GM19193 (cell line): ENCODE measurements at regions not wholly inside any gene's neighbourhood (a gene's known extent, or its start where the extent isn't known, plus 50 kb on each side); places are given as distances from the start of the nearest gene placed in this dataset.

Source experiments
- POLR2A ChIP-seq: IDR thresholded peaks from 4 replicates; pipeline ENCODE4 v1.6.1; 2011; ENCODE audit not compliant: insufficient read depth, insufficient read length; ENCODE audit errors: extremely low read depth

GRCh38 chrX:39293203-39293602 is 491.9 kb downstream of the MID1IP1 start:
- TF ChIP-seq POLR2A, result no peak

- TF ChIP-seq POLR2A, result no peak
Observed at GRCh38 chrX:39296472-39296871, 495.2 kb downstream of the MID1IP1 start.

- no peak for TF ChIP-seq POLR2A
Observed at GRCh38 chrX:39298821-39299220, 497.6 kb downstream of the MID1IP1 start.

DNA sequence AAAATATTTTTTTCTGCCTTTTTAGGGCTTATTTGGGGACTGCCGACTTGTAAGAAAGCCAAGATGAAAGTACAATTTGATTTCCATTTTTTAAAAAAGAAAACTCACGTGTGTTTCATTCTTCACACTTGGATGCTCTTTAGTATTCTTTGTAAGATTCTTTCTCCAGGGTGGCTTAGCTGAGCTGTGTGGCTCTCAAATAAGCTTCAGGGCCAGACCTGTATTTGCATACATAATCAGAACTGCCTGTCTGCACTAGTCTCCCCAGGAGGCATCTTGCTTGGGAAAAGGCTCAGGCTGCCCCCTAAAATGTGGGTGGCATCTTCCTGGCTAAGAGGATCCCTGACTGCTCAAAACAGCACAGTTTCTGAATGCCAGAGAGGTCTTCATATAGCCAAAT is 498.4 kb downstream of the MID1IP1 start:
- no peak for TF ChIP-seq POLR2A

DNA sequence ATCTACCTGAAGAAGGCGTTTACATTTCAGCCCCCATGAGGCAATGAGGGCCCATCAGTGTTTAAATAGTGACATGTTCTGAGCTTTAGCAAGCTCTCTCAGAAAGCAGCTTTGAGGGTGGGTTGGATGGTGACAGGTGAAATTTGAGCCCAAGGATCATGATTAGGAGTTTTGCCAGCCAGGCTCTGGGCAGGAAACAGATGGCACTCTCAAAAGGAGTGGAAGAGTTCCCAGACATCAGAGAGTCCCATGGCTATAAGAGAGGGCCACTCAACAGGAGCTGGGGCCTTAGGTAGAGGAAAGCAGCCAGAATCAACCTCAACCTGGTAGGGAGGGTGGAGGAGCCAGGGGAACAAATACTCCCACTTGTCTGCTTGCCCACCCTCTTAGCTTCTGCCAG is 499.8 kb downstream of the MID1IP1 start:
- no peak for TF ChIP-seq POLR2A

GRCh38 chrX:39302838-39303237 is 501.6 kb downstream of the MID1IP1 start:
- no peak for TF ChIP-seq POLR2A

DNA sequence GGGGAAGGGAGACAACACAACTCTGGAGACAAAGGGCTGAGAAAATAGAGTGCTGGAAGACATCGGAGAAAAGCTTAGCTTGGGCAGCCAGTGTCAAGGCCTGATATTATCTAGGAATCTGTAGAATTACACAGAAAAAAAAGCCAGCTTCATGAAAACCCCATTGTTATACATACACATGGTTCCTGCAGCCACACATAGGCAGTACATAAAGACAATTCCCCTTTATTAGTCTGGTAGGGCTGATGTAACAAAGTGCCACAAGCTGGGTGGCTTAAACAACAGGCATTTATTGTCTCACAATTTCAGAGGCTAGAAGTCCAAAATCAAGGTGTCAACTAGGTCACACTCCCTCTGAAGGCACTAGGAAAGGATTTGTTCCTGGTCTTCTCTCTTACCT is 503.5 kb downstream of the MID1IP1 start:
- no peak for TF ChIP-seq POLR2A

- TF ChIP-seq POLR2A, result no peak
Observed at GRCh38 chrX:39307488-39307887, 506.2 kb downstream of the MID1IP1 start.

DNA sequence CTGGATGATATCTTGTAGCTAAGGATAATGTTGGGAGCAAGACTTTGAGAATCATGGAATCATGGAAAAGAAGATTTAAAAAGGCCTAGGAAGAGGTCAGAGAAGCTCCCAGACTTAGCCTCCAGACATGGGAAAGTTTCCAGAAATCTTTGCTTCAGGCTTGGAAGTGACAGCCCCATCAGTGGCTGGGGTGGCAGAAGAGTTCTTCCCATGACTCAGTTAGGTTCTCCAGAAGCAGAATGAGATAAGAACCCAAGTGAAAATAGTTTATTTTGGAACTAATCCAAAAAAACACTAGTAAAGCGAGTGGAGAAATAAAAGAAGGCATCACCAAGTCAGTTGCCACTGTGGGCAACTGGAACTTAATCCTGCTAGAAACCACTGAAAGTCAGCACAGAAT is 506.9 kb downstream of the MID1IP1 start:
- TF ChIP-seq POLR2A, result no peak

DNA sequence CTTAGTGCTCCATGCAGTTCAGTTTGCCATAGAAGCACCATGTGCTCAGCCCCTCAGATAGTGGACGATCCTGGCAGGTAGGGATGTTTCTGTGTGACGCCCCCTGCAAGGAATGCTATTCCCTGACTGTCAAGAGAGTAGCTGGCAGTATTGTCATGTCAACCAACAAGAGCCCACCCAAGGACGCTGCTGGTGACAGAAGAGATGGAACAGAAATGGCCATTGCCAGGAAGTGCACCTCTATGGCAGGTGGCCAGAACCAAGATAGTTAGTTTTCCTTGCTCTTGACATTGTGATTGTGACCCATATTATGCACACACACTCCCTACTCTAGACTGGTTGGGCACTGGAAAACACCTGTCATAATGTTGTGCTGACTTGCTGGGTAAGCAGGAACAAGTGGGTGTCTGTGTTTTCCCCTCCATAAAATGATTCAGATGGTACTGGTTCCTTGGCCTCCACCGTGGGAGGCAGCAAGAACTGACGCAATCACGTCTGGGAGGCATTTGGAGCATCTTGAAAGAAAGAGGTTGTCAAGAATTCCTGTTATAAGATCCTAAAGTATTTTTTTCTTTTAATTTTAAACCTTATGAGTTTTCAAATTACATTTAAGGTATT is 507.9 kb downstream of the MID1IP1 start:
- TF ChIP-seq POLR2A, result no peak

GRCh38 chrX:39309721-39310152 is 508.5 kb downstream of the MID1IP1 start:
- no peak for TF ChIP-seq POLR2A

DNA sequence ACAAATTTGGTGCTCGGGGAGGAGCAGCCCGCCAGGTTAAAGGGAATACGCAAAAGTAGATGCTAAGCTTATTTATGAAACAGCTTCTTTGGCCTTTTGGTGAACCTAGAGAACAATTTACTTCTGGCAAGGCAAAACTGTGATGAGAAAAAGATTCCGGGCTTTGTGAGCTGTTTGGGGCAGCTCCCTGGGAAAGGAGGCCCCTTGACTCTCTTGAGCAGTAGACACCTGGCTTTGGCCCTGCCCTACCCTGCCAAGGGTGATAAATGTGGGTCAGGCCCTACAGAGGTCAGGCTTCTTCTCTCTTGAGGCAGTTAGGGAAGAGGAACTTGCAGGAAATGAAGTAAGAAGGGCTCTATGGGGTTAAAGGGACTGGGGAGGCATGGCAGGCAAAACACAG is 509.6 kb downstream of the MID1IP1 start:
- TF ChIP-seq POLR2A, result no peak

DNA sequence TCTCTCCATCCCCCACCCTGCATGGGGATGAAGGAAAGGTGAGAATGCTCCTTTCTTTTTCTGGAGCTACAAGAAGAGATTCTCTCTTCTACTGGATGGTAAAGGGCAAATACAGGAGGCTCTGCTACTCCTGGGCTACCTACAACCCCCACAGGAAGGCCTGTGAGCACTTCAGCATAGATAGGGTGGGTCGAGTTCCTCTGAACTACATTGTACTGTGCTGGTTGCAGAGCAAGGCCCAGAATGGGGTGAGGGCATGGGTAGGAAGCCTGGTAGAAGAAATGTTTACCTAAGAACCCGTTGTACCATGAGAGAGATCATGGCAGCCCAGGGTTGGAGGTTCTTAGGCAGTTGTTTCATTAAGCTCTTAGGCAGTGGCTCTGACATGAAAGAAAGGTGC is 510.4 kb downstream of the MID1IP1 start:
- no peak for TF ChIP-seq POLR2A

GRCh38 chrX:39313146-39313545 is 511.9 kb downstream of the MID1IP1 start:
- no peak for TF ChIP-seq POLR2A

DNA sequence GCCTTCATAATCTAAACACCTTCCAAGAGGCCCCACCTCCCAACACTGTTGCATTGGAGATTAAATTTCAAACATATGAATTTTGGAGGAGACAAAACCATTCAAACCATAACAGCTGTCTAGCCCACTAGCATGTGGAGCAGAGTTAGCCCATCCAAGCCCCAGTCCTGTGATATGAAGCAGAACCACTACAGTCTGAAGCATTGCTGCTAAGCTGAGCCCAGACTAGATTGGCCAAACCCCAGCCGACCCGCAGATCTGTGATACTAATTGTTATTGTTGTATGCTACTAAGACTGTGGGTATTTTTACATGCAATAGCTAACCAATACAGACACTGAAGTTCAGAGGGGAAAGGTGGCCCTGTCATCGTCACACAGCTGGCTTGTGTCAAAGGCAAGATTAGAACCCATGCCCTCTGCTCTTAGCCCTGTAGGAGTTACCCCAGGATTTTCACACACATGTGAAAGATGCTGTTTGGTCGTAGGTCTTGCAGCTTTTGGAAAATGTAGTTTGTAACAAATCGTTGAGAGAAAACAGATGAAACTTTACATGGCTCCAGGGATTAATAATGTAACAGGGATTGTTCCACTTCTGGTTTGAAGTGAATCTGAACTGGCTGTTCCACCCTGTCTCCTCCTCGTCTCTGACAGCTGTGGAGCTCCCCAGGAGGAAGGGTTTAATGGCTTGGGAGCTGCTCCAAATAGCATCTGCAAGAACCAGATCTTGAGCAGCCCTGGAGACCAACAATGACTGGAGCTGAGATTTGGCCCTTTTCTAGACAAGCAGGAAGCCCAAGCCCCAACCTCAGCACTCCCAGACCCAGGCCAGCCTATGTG is 517.5 kb downstream of the MID1IP1 start:
- TF ChIP-seq POLR2A, result no peak

- no peak for TF ChIP-seq POLR2A
Observed at GRCh38 chrX:39320165-39320564, 518.9 kb downstream of the MID1IP1 start.
